HG02938 (cell line): ENCODE measurements at regions not wholly inside any gene's neighbourhood (a gene's known extent, or its start where the extent isn't known, plus 50 kb on each side); places are given as distances from the start of the nearest gene placed in this dataset.
"Not testable (repeated sequence)": the region's sequence is repeated elsewhere in the genome, so short reads cannot be mapped to it uniquely, and the experiment has no call there.

Experiments used
- ATAC-seq: cut with Tn5 transposase; IDR thresholded peaks from one replicate; pipeline ENCODE4 v1.9.1; 2021; ENCODE audit warnings: mild to moderate bottlenecking, moderate library complexity; ENCODE audit not compliant: unreplicated experiment

DNA sequence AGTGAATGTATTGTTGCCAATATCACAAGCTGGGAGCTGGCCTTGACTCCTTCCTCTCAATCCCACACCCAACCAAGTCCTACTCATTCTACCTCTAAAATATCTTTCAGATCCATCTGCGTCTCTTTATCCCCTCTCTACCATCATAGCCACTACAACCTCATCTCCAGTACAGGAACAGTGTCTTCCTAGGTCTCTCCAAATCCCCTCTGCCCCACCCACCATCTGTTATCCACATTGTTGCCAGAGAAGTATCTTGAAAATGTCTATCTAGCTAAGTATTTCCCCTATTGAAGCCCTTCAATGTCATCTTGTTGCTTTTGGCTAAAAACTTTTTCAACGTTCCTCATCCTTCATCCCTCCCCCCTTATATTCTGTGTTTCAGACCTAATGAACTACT is 244.7 kb downstream of the C12orf75 start:
- no peak for ATAC-seq

GRCh38 chr12:105576261-105576660 is 245.8 kb downstream of the C12orf75 start:
- ATAC-seq: no peak

DNA sequence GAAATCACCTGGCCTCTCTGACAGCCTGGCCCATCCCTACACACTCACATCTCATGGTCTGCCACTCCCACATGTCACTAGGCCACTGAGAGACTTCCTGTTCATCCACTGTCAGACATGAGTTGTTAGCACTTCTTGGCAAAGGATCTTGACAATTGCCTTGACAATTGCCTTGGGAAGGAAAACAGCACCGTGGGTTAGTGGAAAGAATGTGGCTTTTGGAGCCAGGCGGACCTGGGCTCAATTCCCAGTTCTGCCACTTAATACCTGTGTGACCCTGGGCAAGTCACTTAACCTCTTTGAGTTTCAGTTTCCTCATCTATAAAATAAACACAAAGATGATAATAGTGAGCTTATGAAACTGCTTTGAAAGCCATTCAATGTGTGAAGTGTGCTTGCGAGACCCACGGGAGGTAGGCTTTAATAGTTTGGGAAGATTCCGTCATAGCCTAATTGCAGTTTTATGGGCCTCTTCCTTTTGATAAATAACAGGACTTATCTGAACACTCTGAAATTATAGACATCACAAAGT is 250.4 kb downstream of the C12orf75 start:
- ATAC-seq: no peak

- no peak for ATAC-seq
These were observed 250.9 kb downstream of the C12orf75 start for GRCh38 chr12:105581420-105581819.

- no peak for ATAC-seq
These were observed 254.6 kb downstream of the C12orf75 start for GRCh38 chr12:105585107-105585506.

DNA sequence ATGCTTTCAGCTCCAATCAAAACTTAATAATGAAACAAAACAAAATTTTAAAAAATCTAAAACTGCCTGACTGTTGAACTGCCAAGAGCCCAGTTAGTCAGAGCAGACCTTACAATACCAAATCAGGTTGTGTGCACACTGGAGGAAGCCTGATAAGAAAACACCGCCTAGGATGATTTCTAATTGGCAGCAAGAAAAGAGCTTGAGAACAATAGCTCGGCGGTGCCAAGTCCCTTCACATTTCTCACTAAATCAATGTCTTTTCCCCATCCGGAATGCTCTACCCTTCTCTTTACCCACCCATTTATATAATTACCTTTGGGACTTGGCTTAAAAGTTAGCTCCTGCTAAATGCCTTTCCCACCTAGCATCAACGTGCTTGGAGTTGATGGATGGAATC is 256.7 kb downstream of the C12orf75 start:
- ATAC-seq: no peak

GRCh38 chr12:105588106-105588505 is 257.6 kb downstream of the C12orf75 start:
- no peak for ATAC-seq

GRCh38 chr12:105590571-105590970 is 260.1 kb downstream of the C12orf75 start:
- no peak for ATAC-seq

DNA sequence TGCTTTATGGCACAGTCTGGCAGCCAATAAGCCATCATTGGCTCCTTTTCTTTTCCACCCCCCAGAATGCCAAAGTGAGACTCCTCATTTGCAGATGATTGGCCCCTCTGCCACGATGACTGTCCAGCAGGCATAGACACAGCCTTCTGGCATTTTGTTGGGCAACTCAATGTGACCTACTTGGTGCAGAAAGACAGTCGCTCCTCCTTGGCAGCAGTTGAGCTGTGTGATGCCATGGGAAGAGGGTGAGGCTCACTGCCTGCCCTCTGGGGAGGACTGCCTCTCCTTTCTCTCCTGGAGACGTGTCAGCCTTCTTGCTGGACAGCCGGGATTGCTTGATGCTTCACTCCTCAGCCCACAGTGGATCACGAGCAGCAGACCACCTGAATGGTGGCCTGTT is 264.9 kb downstream of the C12orf75 start:
- no peak for ATAC-seq

DNA sequence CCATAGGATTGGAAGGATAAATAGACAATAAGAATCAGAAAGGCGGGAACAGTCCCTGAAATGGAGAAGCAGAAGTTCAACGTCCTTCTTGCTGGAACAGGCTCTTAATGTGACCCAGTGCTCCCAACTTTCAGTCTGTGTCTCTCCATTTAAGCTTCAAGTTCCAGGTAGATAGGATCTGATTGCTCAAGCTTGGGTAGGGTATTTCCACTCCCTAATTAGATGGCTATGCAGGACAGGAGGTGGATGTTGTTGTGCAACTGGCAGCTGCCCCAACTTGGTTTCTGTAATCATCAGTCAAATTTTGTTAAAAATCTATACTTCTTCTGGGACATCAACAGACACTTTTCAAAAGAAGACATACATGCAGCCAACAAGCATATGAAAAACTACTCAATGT is 266.2 kb downstream of the C12orf75 start:
- no peak for ATAC-seq

DNA sequence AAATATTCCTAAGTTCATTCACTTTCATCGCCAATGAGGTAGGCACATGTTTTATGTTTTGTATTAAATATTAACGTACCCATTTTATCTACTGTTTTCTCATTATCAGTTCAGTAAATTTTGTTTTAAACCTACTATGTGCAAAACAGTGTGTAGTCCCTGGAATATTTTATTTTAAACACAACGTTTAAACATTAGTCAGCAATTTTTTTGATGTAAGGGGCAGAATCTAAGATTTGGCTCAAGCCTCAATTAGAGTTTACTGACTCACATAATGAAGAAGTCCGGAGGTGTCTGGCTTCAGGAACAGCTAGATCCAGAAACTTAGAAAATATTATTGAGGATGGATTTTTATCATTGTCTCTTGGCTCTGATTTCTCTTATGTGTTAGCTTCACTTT is 267.5 kb downstream of the C12orf75 start:
- ATAC-seq: no peak

DNA sequence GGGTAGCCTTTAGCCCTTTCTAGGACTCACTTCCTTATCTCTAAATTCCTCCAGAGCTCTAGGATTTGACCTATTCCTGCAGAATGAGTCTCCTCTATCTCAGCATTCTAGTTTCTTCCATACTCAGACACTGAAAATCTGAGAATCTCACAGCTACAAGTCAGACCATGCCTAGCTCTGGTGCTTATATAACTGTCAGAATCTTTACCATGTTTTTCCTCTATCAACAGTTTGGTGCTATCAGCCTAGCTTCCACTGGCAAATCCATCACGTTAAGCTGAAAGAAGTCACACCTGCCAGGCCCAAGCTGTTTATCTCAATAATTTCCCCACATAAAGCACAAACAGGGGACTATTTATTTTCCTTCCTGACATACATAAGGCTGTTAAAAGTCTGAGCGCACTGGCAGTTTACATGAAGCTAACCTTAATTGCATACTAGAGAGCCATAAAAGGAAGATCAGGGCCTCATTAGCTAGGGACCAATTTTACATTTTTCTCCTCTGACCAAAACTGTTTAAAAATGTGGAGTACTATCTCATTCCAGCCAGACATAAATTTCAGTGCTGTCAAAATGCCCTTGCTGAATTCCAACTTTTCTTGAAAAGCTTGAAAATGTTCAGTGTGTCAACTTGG is 270.5 kb downstream of the C12orf75 start:
- ATAC-seq: no peak

DNA sequence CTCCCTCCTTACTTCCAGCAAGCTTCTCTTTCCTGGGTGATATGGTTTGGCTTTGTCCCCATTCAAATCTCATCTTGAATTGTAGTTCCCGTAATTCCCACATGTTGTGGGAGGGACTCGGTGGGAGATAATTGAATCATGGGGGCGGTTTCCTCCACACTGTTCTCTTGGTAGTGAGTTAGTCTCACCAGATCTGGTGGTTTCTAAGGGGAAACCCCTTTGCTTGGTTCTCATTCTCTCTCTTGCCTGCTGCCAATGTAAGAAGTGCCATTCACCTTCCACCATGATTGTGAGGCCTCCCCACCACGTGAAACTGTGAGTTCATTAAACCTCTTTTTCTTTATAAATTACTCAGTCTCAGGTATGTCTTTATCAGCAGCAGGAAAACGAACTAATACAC is 271.8 kb downstream of the C12orf75 start:
- ATAC-seq: not testable (repeated sequence)

GRCh38 chr12:105604281-105604680 is 273.8 kb downstream of the C12orf75 start:
- not testable (repeated sequence) for ATAC-seq

- ATAC-seq: not testable (repeated sequence)
These were observed 276.1 kb downstream of the C12orf75 start for GRCh38 chr12:105606613-105607012.

DNA sequence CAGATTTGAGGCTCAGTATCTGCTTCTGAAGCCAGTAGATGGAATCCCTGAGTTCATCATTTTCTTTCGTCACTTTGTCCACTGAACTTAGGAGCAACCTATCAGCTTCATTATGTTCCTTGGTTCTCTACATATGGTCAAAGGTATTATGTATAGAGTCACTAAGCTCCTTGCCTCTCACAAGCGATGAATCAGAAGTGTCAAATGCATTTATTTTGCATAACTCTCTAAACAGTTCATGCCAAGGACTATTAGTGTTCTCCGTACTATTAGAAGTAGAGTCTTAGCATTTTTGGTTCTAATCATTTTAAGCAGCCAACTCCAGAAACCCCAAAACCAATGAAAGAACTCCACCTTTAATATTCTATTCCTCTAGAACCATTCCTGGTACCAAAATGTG is 278.5 kb downstream of the C12orf75 start:
- ATAC-seq: not testable (repeated sequence)

- ATAC-seq: no peak
These were observed 280.0 kb downstream of the C12orf75 start for GRCh38 chr12:105610459-105610858.

DNA sequence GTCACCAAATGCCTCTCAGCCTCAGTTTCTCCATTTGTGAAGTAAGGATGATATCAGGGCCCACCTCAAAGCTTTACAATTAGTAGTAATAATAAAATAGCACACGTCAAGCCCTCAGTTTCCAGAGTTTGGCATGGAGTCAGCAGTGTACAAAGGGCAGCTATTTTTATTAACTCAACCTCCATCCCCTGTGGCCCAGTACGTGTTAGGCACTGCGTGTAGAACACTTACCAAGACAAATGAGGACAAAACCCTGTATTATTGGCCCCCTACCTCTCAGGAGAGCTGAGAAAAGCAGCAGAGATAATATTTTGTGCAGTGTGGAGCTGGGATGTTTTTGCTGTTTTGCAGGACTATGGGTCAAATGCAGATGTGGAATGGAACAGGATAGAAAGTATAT is 280.8 kb downstream of the C12orf75 start:
- no peak for ATAC-seq

DNA sequence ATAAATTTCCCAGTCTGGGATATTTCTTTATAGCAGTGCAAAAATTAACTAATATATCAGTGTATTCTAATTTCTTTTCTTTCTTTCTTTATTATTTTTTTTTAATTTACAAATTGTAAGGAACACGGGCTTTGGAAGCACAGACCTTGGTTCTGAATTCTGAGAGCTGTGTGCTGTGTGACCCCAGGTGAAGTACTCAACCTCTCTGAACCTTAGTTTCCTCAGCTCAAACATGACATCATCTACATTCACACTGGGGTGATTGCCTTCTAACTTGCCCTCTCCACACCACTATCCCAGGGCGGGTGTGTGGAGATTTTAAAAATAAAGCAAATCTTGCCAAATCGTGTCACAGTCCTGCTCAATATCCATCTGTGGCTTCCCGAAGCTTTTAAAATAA is 282.8 kb downstream of the C12orf75 start:
- no peak for ATAC-seq

DNA sequence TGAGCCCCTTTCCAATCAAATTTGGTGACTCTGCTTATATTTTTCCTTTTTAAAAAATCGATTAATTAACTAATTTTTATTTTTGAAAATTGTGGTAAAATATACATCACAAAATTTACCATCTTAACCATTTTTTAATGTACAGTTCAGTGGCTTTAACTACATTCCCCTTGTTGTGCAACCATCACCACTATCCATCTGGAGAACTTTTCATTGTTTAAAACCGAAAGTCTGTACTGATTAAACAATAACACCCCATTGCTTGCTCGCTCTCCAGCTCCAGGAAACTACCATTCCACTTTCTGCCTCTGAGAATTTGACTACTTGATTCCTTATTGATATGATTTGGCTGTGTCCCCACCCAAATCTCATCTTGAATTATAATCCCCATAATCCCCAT is 283.4 kb downstream of the C12orf75 start:
- ATAC-seq: no peak

DNA sequence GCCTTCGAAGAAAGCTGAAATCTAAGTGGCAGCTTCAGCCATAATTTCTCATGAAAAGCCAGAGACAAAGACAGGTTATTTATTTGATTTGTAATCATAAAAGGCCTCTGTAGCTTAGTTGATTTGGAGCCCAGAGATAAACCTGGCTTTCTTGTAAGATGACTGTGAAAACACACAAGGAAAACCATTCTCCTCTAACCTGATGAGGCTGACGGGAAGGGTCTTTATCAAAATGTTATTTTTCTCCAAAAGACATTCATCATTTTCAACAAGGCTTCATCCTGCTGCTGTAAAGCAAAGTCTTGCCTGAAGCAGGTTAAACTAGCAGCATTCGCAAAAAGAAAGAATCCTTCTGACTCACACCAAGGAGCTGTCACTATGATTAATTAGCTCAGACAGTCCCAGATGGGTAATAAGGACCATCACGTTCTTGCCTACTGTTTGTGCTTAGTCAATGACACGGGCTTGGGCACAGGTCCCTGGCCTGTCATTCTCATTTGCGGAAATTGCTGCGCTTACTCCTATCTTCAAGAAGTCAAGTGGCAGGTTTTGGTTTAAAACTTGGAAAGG is 286.6 kb downstream of the C12orf75 start:
- ATAC-seq: no peak

GRCh38 chr12:105622220-105622619 is 291.7 kb downstream of the C12orf75 start:
- ATAC-seq: no peak
